GM18858 (cell line): ENCODE measurements at regions not wholly inside any gene's neighbourhood (a gene's known extent, or its start where the extent isn't known, plus 50 kb on each side); places are given as distances from the start of the nearest gene placed in this dataset.
"Not testable (repeated sequence)": the region's sequence is repeated elsewhere in the genome, so short reads cannot be mapped to it uniquely, and the experiment has no call there.

ENCODE experiments used
- ATAC-seq: cut with Tn5 transposase; IDR thresholded peaks from one replicate; pipeline ENCODE4 v1.9.1; 2021; ENCODE audit not compliant: unreplicated experiment

DNA sequence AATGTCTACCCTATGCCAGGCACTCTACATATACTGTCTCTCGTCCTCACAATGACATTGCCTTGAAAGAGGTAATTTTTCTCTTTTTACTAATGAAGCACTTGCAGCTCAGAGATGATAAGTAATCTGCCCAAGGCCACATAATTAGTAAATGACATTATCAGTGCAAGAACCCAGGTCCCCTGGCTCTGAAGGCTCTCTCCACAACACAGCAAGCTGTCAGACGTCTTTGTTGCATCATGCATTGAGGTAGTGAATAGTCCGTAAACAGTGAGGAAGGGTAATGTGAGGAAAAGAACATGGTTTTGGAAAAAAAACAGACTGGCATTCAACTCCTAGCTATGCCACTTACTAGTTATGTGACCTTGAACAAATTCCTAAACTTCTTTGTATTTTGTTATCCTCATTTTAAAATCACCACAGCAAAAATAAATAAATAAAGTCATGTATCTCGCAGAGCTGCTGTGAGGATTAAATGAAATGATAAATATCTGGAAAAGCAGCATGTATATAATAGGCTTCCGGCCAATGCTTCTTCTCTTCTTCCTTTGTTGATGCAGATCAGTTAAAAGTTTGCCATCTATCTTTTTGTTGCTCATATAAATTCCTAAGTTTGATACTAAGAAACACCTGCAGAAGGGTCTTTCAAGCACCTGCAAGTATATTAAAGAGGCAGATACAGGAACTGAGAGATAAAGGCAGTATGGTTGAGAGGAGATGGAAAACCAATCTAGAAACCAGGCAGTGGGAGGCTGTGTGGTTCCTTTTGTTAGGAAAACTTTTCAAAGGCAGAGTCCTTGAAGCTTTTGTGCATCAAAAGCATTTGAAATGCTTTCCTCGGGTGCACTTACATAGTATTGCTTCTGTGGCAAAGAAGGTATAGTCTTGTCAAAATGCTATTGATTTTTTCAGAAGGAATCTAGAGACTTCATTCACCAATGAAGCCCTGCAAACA is 82.8 kb downstream of the BTG1 start:
- no peak for ATAC-seq

DNA sequence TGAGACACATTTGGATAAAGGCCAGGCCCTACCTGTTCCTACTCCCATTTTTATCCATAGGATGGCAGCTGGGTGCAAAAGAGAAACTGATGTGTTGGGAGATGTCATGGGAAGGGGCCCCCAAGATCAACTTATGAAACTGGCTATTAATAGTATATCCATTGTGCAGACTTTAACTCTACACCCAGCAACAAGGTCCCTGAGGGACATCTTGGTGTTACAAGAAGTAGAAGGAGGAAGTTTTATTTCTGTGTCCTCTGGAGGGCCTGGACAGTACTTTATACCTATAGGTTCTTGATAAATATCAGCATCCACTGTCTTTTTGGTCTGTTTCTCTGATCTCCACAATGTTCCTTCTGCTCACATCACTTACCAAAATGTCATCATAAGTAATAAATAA is 84.6 kb downstream of the BTG1 start:
- ATAC-seq, result no peak

DNA sequence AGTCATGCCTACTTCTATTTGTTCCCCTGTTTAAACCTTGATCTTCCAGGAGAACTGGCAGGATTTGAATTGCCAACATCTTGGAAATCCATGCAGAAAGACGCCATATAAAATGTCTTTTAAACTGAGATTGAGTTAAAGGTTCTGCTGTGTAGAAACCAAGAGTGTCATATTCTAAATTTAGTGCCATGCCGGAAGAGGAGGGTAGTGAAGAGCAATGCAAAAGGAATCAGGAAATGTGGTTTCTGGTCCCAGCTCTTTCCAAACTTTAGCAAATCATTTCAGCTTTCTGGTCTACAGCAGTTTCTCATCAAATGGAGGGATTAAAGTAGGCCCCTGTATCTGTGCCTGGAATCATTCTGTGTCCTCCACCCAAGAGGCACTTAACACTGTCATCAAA is 85.7 kb downstream of the BTG1 start:
- ATAC-seq, result no peak

DNA sequence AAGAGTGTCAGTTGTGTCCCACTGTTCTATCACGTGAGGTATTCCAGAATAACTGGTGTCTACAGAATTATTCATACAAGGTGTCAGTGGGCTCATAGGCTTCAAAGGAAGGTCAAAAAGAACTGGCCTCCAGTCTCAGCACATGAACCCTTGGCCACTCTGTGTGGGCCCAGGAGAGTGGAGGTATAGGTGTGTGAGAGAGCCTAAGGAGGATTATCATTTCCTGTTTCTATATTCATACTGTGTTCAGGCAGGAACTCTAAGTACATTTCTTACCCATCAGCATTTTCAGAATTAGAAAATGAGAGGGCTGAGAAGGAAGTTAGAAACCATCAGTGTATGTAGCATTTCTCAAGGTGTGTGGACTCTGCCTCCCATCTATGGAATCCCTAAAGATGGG is 87.0 kb downstream of the BTG1 start:
- ATAC-seq, result peak; percentile 67

DNA sequence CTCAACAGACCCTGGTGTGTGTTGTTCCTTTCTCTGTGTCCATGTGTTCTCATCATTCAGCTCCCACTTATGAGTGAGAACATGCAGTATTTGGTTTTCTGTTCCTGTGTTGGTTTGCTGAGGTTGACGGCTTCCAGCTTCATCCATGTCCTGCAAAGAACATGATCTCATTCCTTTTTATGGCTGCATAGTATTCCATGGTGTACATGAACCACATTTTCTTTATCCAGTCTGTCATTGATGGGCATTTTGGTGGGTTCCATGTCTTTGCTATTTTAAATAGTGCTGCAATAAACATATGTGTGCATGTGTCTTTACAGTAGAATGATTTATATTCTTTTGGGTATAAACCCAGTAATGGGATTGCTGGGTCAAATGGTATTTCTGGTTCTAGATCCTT is 88.9 kb downstream of the BTG1 start:
- not testable (repeated sequence) for ATAC-seq

DNA sequence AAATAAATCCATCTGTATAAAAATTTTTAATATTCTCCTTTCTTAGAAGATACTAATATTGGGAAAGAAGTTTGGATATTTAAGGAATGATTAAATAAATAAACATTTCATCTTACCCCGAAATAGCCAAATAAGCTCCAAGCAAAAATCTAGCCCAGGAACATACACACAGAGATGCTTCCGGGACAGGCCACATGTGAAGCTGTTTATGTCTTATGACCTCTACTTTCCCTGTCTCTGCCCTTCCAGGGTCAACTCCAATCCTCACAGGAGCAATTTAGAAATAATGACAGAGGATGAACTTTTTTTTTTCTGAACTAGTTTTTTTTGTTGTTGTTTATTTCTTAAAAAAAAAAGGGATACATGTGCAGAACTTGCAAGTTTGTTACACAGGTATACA is 89.4 kb downstream of the BTG1 start:
- ATAC-seq, result no peak

DNA sequence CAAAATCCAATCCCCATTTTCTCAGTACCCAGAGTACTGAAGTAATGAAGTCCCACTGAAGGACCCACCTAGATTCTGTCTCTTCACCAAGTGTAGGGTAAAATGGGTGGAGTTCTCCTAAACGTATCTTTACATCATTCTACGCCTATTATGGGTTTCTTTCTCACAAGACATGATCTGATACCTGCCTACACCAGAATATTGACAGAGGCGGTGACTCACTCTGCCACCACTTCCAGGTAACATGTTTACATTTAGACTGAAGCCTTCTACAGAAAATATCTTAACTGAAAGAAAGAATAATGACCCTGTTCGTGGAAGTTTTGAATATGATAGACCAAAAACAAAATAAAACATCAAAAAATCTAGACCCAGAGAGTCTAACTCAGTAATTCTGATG is 89.8 kb downstream of the BTG1 start:
- no peak for ATAC-seq

DNA sequence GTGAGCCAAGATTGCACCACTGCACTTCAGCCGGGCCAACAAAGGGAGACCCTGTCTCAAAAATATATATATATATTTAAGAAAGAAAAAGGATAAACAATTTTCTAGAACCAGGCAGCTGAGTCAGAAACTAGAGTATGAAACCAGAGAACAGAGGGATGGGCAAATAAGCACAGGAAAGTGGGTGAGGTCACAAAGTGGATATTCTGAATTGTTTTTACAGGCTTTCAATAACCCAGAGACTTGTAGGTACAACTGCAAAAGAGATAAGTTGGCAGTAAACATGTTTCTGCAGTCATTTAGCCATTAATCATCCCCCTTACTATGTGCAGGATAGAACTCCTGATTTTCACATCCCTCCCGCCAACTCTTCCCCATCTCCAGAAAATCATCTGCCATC is 94.2 kb downstream of the BTG1 start:
- no peak for ATAC-seq

DNA sequence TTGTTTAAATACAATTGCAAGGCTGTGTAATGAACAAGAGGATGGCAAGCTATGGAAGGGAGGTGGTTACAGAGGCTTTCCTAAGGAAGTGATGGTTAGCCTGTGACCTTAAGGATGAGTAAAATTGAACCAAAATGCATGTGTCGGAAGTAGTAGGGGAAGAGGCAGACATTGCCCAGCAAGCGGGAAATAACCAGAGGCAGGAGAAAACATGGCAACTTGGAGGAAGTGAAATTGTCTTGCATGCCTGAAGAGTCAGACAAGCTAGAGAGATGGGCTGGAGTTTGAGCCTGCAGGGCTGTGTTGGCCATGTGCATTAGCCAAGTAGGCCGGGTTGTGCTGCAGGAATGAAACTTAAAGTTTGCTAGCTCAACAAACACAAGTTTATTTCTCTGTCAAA is 96.2 kb downstream of the BTG1 start:
- peak; percentile 62 for ATAC-seq

DNA sequence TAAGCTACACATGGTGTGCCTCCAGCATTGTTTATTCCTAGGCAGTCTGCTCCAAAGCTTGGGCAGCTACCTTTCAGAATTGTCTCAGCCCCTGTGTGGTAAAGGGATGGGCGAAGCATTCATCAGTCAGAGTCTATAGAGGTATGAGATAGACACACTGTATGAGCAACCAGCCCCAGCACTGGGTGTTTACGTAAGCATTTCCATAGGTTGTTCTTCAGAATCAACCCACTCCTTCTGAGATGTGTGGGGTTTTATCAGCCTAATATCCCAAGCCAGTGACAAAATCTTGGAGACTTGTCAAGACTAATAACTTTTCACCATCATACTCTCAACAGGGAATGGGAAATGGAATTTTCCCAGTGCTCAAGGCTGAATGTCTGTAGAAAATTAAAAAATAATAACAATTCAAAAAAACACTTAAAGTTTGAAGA is 98.2 kb downstream of the BTG1 start:
- ATAC-seq, result no peak

DNA sequence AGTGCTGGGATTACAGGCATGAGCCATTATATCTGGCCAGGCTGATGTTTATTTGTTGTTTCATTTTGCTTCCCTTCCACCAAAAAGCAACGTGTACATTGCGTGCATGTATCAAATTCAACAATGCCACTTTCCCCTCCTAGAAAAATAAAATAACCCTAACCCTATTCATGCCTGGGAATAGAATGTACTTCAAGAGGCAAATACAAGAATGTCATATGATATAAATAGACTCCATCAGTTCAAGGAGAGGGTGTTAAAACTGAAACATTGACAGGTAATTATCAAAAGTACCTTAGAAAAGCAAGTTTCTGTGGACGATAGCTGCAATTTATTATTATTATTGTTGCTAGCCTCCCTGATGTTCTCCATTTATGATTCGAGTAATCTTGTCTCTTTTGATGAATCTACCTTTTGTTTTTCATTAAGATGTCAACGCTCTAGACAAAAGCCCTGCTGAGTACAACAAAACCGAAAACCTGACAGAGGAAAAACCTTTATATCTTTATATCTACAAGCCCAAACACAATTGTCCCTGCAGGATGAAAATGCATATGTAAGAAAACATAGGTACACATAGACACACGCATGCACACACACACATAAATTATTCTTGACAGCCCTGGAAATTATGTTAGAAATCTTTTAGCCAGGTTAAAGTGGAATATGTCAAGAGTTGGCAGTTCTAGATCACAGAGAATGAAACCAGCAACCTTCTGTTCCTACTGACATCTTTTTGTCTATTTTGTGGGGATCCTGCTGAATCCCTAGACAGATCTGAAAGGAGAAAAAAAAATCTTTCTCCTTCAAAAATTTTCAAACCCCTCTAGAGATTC is 98.9 kb downstream of the BTG1 start:
- ATAC-seq, result no peak

DNA sequence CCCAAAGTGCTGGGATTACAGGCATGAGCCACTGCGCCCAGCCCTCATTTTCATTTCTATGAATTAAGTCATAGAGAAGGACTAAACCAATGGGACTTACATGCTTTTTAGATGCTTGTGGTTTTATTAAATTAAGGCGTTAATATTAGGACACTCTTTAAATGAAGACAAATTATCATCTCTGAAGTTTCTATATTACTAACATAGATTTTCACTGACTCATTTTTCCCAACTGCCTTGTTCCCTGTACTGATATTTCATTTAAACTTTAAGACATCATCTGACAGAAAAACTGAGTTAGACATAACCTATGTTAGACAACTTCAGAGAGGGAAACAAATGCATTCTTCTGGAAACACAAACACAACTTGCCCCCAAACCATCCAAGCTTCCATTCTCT is 99.8 kb downstream of the BTG1 start:
- no peak for ATAC-seq

DNA sequence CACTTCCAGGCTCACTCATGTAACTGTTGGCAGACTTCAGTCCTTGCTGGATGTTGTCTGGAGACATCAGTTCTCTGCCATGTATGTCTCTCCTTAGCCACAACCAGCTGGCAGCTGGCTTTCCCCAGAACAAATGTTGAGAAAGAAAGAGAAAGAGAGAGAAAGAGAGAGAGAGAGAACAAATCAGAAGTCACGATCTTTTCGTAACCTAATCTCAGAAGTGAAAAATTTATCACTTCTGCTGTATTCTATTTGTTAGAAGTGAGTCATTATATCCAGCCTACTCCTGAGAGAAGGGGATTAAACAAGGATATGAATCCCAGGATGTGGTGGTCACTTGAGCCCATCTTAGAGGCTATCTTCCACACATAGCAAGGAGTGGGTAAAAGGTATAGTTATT is 101.2 kb downstream of the BTG1 start:
- no peak for ATAC-seq

DNA sequence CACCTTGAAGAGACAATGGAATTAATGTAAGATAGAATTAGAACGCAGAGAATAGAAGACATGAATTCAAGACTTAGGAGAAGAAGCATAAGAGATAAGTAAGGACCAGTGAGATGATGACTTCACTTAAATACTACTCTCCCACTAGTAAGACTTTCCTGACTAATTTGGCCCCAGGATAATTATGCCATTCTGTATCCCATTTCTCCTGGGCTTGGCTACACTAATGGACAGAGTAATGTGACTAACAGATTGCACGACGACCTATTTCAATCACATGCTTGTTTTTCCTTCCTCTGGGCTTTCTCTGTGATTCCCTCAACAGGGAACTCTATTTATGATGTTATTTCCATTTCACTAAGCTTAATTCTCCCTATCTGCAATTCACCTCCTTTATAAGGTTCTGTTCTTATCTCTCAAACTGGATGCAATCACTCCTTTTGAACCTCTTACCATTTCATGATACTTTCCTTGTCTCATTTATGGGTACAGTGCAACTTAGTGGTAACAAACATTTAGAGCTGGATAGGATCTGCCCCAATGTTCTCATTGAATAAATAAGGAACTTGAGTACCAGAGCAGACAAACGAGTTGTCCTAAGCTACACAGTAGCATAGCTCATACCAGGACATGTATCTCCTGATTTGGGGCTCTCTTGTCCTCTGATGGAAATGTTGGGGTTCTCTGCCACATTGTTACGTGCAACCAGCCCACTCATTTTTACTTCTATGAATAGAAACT is 102.7 kb downstream of the BTG1 start:
- no peak for ATAC-seq

DNA sequence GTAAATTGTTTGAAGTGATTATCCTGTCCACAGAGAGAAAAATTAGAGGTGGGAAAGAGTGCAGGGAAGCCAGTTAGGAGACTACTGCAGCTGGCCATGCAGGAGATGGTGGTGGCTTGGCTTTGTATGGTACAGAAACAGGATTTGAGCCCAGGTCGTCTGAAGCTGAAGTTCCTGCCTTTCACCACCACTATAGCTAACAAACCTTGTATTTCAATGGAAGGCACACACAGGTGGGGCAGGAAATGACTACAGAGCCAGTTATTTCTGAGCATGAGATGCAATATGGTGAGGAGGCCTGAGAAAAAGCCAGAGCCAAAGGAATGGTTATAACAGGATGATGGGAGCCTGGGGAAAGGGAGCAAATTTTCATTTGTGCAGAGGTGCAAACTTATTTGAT is 103.9 kb downstream of the BTG1 start:
- no peak for ATAC-seq

DNA sequence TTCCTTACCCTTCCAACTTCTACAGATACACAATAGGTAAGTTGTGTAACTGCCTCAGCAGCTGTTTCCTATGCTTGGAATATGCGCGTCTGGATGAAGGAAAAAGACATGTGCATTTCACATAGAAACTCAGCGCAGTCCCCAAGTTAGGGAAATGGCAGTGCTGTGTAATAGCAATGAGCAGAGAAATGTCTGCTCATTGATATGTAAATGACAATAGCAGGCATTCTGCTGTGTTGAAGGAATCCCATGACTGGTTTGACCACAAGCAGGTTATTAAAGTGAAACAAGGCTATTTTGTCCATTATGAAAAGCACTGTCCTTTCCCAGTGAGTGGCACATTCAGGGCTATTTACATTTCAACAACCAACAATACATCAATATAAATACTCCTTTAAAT is 106.6 kb downstream of the BTG1 start:
- no peak for ATAC-seq

DNA sequence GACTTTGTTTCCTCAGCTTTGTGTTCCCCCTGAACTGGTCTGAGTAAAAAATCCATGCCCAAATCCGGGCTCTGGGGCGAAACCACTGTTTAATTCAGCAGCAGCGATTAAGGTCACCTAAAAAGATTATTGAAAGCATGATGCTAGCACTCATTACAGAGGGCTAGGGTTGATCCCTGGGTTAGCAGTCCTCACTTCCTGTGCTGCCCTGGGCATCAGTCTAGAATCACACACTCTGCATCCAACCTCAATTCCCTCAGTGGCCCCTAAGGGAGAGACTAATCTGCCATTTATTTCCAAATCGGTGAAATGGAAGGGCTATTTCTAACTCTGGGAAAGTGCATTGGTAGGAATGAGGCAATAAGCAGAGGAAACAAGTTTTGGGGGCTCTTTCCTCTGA is 107.2 kb downstream of the BTG1 start:
- no peak for ATAC-seq

DNA sequence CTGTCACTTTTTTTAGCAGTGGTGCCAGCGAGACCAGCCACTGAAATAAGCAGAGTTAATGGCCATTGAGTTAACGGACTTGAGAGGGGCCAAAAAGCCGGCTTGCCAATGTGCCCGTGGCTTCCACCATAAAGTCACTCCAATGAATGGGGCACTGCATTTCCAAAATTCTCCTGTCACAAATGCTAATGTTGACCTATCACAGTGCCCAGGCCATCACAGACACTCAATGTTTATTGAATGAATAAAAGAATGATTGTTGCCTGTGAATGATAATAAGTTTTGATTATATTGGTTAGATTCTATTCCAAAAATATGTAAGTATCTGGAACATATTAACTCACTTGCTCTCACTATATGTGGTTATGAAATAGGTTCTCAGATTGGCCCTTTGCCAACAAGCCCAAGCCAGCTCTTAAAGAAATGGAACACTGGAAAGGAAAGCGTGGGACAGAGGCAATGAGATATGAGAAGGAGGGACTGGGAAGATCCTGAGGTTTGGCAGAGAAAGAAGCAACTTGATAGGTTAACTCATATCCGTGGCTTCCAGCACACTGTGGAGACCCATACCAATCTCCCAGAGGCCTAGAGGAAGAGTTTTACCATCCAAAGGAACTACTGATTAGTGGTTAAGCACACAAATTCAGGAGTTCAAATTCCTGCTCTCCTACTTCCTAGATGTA is 108.7 kb downstream of the BTG1 start:
- ATAC-seq, result no peak

DNA sequence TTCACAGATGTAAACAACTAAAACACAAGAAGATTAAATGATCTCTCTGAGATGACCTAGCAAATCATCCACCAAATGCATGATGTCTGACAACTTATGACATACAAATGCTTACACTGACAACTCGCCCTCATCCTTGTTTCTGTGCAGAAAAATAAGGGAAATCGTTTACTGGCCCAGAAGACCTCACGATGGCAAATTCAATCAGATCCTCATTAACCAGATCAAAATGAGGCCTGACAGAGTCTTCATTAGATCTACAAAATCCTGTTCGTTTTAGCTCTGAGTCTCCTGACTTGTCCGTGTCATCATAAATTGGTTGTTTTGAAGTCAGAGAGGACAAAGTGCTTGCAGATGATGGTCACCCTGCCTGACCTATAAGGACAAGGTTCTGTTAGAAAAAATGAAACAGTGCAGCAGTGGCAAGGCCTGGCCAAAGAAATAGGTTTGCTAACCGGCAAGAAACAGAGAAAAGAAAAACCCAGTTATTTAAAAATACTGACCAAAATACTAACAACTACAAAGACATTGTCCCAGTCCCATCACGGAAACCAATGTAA is 109.5 kb downstream of the BTG1 start:
- ATAC-seq, result no peak

DNA sequence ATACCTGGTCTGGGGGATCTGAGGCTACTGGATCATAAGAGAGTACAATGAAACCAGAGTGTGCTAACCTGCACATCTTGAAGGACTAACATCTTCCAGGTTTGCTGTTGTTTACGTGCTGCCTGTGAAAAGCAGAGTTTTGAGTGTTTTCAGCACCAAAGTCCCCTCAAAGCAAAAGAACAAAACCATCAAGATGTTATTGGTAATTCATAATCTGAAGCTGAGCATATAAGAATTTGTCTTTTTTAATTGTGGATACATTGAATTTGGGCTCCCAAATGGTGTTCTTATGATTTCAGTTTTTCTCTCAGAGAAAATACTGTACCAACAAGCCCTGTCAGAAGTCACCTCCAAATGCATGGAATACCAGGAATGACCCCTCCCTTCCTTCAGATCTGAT is 110.2 kb downstream of the BTG1 start:
- no peak for ATAC-seq
